ENCODE measurements at regions not wholly inside any gene's neighbourhood (a gene's known extent, or its start where the extent isn't known, plus 50 kb on each side); places are given as distances from the start of the nearest gene placed in this dataset.

GRCh38 chr11:10941414-10941813, 83.6 kb upstream of the ZBED5 start:
- Histone ChIP-seq H3K79me1 (ENCODE audit: low read length) (no peaks in the 10 kb centered on the region), H2AK5ac (ENCODE audit: low read length) (no peak overlapping the region), H4K91ac (ENCODE audit: low read depth, low read length) (no peak overlapping the region), H3K18ac (ENCODE audit: low read length) (no peak overlapping the region), H4K12ac (ENCODE audit: low read depth, low read length) (no peak overlapping the region), H3K79me2 (ENCODE audit: control insufficient read depth, insufficient read depth, low read length, poor library complexity) (no peaks in the 10 kb centered on the region), H2AFZ (ENCODE audit: insufficient read depth, low read length, poor library complexity) (no peak overlapping the region), H3K4me1 (ENCODE audit: control insufficient read depth in 1 of 2, insufficient read depth in 2 of 2, low read length in 2 of 2) (no peaks in the 10 kb centered on the region), H2BK5ac (ENCODE audit: low read depth, low read length, poor library complexity) (no peak overlapping the region), H3K27me3 (ENCODE audit: insufficient read depth, low read length) (no peaks in the 10 kb centered on the region), H2BK12ac (ENCODE audit: low read length) (no peak overlapping the region), H3K4me3 (ENCODE audit: low read depth, low read length) (no peak overlapping the region), H3K27ac (ENCODE audit: low read depth, low read length) (no peak overlapping the region), H3K4ac (ENCODE audit: low read depth, low read length) (no peak overlapping the region), H3K9me3 (ENCODE audit: insufficient read depth, low read depth, low read length) (no peaks in the 10 kb centered on the region), H3K23ac (ENCODE audit: low read length) (no peak overlapping the region), H3K4me2 (ENCODE audit: low read length) (no peak overlapping the region), H2BK120ac (ENCODE audit: insufficient read depth, low read length, poor library complexity) (no peak overlapping the region), H3K14ac (ENCODE audit: low read length) (no peak overlapping the region), H4K8ac (ENCODE audit: low read depth, low read length) (no peak overlapping the region), H3K9ac (ENCODE audit: low read length) (no peak overlapping the region), H3K36me3 (ENCODE audit: control insufficient read depth in 1 of 2, insufficient read depth in 2 of 2, low read length in 2 of 2) (no peaks in the 10 kb centered on the region)
- no CpG with 5 or more reads among the region's 1 CpG for WGBS (ENCODE audit: extremely low coverage, insufficient coverage, insufficient read length)
- no peak for DNase-seq

GRCh38 chr11:10938650-10939387, 81.0 kb upstream of the ZBED5 start:
- Histone ChIP-seq H2BK120ac (ENCODE audit: insufficient read depth, low read length, poor library complexity) (no peak overlapping the region), H3K4me3 (ENCODE audit: low read depth, low read length) (no peak overlapping the region), H3K79me2 (ENCODE audit: control insufficient read depth, insufficient read depth, low read length, poor library complexity) (no peaks in the 10 kb centered on the region), H3K4ac (ENCODE audit: low read depth, low read length) (no peak overlapping the region), H3K36me3 (ENCODE audit: control insufficient read depth in 1 of 2, insufficient read depth in 2 of 2, low read length in 2 of 2) (no peaks in the 10 kb centered on the region), H4K91ac (ENCODE audit: low read depth, low read length) (no peak overlapping the region), H2AFZ (ENCODE audit: insufficient read depth, low read length, poor library complexity) (no peak overlapping the region), H3K18ac (ENCODE audit: low read length) (no peak overlapping the region), H3K27me3 (ENCODE audit: insufficient read depth, low read length) (no peaks in the 10 kb centered on the region), H4K8ac (ENCODE audit: low read depth, low read length) (no peak overlapping the region), H2AK5ac (ENCODE audit: low read length) (no peak overlapping the region), H3K27ac (ENCODE audit: low read depth, low read length) (no peak overlapping the region), H3K9ac (ENCODE audit: low read length) (no peak overlapping the region), H3K79me1 (ENCODE audit: low read length) (no peaks in the 10 kb centered on the region), H2BK5ac (ENCODE audit: low read depth, low read length, poor library complexity) (no peak overlapping the region), H3K9me3 (ENCODE audit: insufficient read depth, low read depth, low read length) (no peaks in the 10 kb centered on the region), H3K23ac (ENCODE audit: low read length) (no peak overlapping the region), H4K12ac (ENCODE audit: low read depth, low read length) (no peak overlapping the region), H3K4me2 (ENCODE audit: low read length) (no peak overlapping the region), H3K14ac (ENCODE audit: low read length) (no peak overlapping the region), H2BK12ac (ENCODE audit: low read length) (no peak overlapping the region), H3K4me1 (ENCODE audit: control insufficient read depth in 1 of 2, insufficient read depth in 2 of 2, low read length in 2 of 2) (peaks cover 0 to 2% of the 10 kb centered on the region in 2 experiments)
- no peak for DNase-seq
- no CpG with 5 or more reads among the region's 5 CpGs for WGBS (ENCODE audit: extremely low coverage, insufficient coverage, insufficient read length)

GRCh38 chr11:10938231-10938630, 80.4 kb upstream of the ZBED5 start:
- Histone ChIP-seq H2BK12ac (ENCODE audit: low read length) (no peak overlapping the region), H2BK120ac (ENCODE audit: insufficient read depth, low read length, poor library complexity) (no peak overlapping the region), H3K27me3 (ENCODE audit: insufficient read depth, low read length) (no peaks in the 10 kb centered on the region), H3K36me3 (ENCODE audit: control insufficient read depth in 1 of 2, insufficient read depth in 2 of 2, low read length in 2 of 2) (no peaks in the 10 kb centered on the region), H4K12ac (ENCODE audit: low read depth, low read length) (no peak overlapping the region), H3K18ac (ENCODE audit: low read length) (no peak overlapping the region), H3K79me2 (ENCODE audit: control insufficient read depth, insufficient read depth, low read length, poor library complexity) (no peaks in the 10 kb centered on the region), H2AFZ (ENCODE audit: insufficient read depth, low read length, poor library complexity) (no peak overlapping the region), H3K79me1 (ENCODE audit: low read length) (no peaks in the 10 kb centered on the region), H2BK5ac (ENCODE audit: low read depth, low read length, poor library complexity) (no peak overlapping the region), H3K4me1 (ENCODE audit: control insufficient read depth in 1 of 2, insufficient read depth in 2 of 2, low read length in 2 of 2) (peaks cover 0 to 2% of the 10 kb centered on the region in 2 experiments), H3K4ac (ENCODE audit: low read depth, low read length) (no peak overlapping the region), H3K9ac (ENCODE audit: low read length) (no peak overlapping the region), H2AK5ac (ENCODE audit: low read length) (no peak overlapping the region), H3K14ac (ENCODE audit: low read length) (no peak overlapping the region), H4K91ac (ENCODE audit: low read depth, low read length) (no peak overlapping the region), H3K23ac (ENCODE audit: low read length) (no peak overlapping the region), H4K8ac (ENCODE audit: low read depth, low read length) (no peak overlapping the region), H3K27ac (ENCODE audit: low read depth, low read length) (no peak overlapping the region), H3K4me3 (ENCODE audit: low read depth, low read length) (no peak overlapping the region), H3K4me2 (ENCODE audit: low read length) (no peak overlapping the region), H3K9me3 (ENCODE audit: insufficient read depth, low read depth, low read length) (no peaks in the 10 kb centered on the region)
- no peak for DNase-seq
- no CpG with 5 or more reads among the region's 5 CpGs for WGBS (ENCODE audit: extremely low coverage, insufficient coverage, insufficient read length)

GRCh38 chr11:10937385-10937771, 79.5 kb upstream of the ZBED5 start:
- no peak overlapping the region for H3K27ac ChIP-seq (ENCODE audit: low read depth, low read length)
- no peak overlapping the region for H2AFZ ChIP-seq (ENCODE audit: insufficient read depth, low read length, poor library complexity)
- H3K18ac ChIP-seq (ENCODE audit: low read length), result no peak overlapping the region
- no peak overlapping the region for H4K91ac ChIP-seq (ENCODE audit: low read depth, low read length)
- no peak overlapping the region for H2AK5ac ChIP-seq (ENCODE audit: low read length)
- no peak overlapping the region for H3K4me2 ChIP-seq (ENCODE audit: low read length)
- no peaks in the 10 kb centered on the region for H3K36me3 ChIP-seq (ENCODE audit: control insufficient read depth in 1 of 2, insufficient read depth in 2 of 2, low read length in 2 of 2)
- DNase-seq, result no peak
- H3K79me1 ChIP-seq (ENCODE audit: low read length), result no peaks in the 10 kb centered on the region
- H3K4me3 ChIP-seq (ENCODE audit: low read depth, low read length), result no peak overlapping the region
- H3K27me3 ChIP-seq (ENCODE audit: insufficient read depth, low read length), result no peaks in the 10 kb centered on the region
- H3K23ac ChIP-seq (ENCODE audit: low read length), result no peak overlapping the region
- H3K4me1 ChIP-seq (ENCODE audit: control insufficient read depth in 1 of 2, insufficient read depth in 2 of 2, low read length in 2 of 2), result peaks cover 0 to 2% of the 10 kb centered on the region in 2 experiments
- no peak overlapping the region for H3K4ac ChIP-seq (ENCODE audit: low read depth, low read length)
- H4K12ac ChIP-seq (ENCODE audit: low read depth, low read length), result no peak overlapping the region
- H3K9ac ChIP-seq (ENCODE audit: low read length), result no peak overlapping the region
- no peak overlapping the region for H4K8ac ChIP-seq (ENCODE audit: low read depth, low read length)
- H3K14ac ChIP-seq (ENCODE audit: low read length), result no peak overlapping the region
- no peaks in the 10 kb centered on the region for H3K79me2 ChIP-seq (ENCODE audit: control insufficient read depth, insufficient read depth, low read length, poor library complexity)
- no peak overlapping the region for H2BK5ac ChIP-seq (ENCODE audit: low read depth, low read length, poor library complexity)
- H3K9me3 ChIP-seq (ENCODE audit: insufficient read depth, low read depth, low read length), result no peaks in the 10 kb centered on the region
- no peak overlapping the region for H2BK120ac ChIP-seq (ENCODE audit: insufficient read depth, low read length, poor library complexity)
- no CpG with 5 or more reads among the region's 1 CpG for WGBS (ENCODE audit: extremely low coverage, insufficient coverage, insufficient read length)
- H2BK12ac ChIP-seq (ENCODE audit: low read length), result no peak overlapping the region

Measured in trophoblast cell (in vitro differentiated cells and primary cell).